ENCODE measurements at regions not wholly inside any gene's neighbourhood (a gene's known extent, or its start where the extent isn't known, plus 50 kb on each side); places are given as distances from the start of the nearest gene placed in this dataset.

DNA sequence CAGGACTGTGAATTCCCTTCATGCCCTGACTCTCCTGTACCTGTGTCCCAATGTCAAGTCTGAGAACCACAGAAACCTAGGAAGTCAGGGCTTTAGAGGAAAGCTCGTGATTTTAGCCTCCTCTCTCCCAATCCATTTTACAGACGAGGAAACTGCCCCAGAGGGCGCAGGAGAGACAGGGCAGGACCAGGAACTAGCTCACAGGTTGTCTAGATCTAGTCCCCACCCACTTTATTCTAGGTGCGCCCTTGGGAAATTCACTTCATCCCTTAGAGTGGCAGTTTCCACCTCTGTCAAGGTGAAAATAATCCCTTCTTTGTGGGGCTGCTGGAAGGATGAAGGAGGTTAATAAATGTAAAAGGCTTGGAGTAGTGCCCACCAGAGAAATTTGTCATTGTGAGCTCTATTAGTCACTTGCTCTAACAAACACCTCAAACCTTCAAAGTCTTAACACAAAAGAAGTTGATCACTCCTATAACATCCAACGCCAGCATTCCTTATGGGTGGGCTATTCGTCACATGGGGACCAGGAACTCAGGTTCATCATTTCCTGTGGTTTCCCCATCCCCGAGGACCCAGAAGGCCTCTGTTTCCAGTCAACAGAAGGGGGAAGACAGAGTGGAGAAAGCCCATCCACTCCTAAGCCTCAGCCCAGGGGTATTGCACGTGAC is 282.3 kb downstream of the XXYLT1 start:
- TF ChIP-seq, protein P1, sequence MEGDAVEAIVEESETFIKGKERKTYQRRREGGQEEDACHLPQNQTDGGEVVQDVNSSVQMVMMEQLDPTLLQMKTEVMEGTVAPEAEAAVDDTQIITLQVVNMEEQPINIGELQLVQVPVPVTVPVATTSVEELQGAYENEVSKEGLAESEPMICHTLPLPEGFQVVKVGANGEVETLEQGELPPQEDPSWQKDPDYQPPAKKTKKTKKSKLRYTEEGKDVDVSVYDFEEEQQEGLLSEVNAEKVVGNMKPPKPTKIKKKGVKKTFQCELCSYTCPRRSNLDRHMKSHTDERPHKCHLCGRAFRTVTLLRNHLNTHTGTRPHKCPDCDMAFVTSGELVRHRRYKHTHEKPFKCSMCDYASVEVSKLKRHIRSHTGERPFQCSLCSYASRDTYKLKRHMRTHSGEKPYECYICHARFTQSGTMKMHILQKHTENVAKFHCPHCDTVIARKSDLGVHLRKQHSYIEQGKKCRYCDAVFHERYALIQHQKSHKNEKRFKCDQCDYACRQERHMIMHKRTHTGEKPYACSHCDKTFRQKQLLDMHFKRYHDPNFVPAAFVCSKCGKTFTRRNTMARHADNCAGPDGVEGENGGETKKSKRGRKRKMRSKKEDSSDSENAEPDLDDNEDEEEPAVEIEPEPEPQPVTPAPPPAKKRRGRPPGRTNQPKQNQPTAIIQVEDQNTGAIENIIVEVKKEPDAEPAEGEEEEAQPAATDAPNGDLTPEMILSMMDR (IDR thresholded peaks at IDR 0.05; ENCODE audit: insufficient read depth, low read length, poor library complexity, severe bottlenecking), result no peak
- Histone ChIP-seq H3K4me3 (ENCODE audit: low read depth, low read length) (no peak overlapping the region), H3K36me3 (ENCODE audit: control insufficient read depth, insufficient read depth, low read length) (no peaks in the 10 kb centered on the region), H3K27me3 (ENCODE audit: control insufficient read depth, insufficient read depth, low read length) (no peaks in the 10 kb centered on the region)
- DNase-seq (ENCODE audit: low read depth), result no peak

DNA sequence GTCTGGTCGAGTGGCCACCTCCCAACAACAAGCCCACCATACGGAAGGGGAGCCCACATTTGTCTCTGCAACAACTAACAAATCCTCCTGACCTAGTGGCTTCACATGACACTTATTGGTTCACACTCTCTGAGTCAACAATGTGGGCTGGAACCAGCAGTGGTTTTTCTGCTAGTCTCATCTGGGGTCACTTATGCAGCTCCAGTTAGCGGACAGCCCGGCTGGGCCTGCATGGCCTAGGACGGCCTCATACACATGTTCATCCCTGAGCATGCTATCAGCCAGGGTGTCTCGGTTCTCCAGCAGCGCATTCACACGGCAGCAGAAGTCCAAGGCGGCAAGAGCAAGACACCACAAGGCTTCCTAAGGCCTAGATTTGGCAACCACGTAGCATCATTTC is 281.7 kb downstream of the XXYLT1 start:
- H3K36me3 ChIP-seq (ENCODE audit: control insufficient read depth, insufficient read depth, low read length), result no peaks in the 10 kb centered on the region
- no peak overlapping the region for H3K4me3 ChIP-seq (ENCODE audit: low read depth, low read length)
- no peaks in the 10 kb centered on the region for H3K27me3 ChIP-seq (ENCODE audit: control insufficient read depth, insufficient read depth, low read length)
- no peak for DNase-seq (ENCODE audit: low read depth)
- TF ChIP-seq, protein P1 (IDR thresholded peaks at IDR 0.05; ENCODE audit: insufficient read depth, low read length, poor library complexity, severe bottlenecking), result no peak

GRCh38 chr3:194990454-194991337 is 280.3 kb downstream of the XXYLT1 start:
- TF ChIP-seq, protein P1 (IDR thresholded peaks at IDR 0.05; ENCODE audit: insufficient read depth, low read length, poor library complexity, severe bottlenecking), result no peak
- no peak for DNase-seq (ENCODE audit: low read depth)
- no peak overlapping the region for H3K4me3 ChIP-seq (ENCODE audit: low read depth, low read length)
- H3K36me3 ChIP-seq (ENCODE audit: control insufficient read depth, insufficient read depth, low read length), result no peaks in the 10 kb centered on the region
- H3K27me3 ChIP-seq (ENCODE audit: control insufficient read depth, insufficient read depth, low read length), result no peaks in the 10 kb centered on the region

DNA sequence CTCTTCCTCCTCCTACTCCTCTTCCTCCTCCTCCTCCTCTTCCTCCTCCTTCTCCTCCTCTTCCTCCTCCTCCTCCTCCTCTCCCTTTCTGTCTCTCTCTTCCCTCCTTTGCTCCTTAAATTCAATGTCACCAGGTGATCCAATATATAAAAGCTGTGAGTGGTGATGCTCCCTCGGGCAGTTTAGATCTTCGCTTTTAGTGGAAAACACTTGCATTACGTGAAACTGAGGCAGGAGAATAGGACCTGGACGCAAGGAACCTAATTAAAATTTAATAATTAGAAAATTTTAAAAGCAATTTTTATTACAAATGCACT is 279.7 kb downstream of the XXYLT1 start:
- H3K4me3 ChIP-seq (ENCODE audit: low read depth, low read length), result no peak overlapping the region
- no peak for DNase-seq (ENCODE audit: low read depth)
- H3K36me3 ChIP-seq (ENCODE audit: control insufficient read depth, insufficient read depth, low read length), result no peaks in the 10 kb centered on the region
- no peaks in the 10 kb centered on the region for H3K27me3 ChIP-seq (ENCODE audit: control insufficient read depth, insufficient read depth, low read length)
- TF ChIP-seq, protein P1 (IDR thresholded peaks at IDR 0.05; ENCODE audit: insufficient read depth, low read length, poor library complexity, severe bottlenecking), result no peak

DNA sequence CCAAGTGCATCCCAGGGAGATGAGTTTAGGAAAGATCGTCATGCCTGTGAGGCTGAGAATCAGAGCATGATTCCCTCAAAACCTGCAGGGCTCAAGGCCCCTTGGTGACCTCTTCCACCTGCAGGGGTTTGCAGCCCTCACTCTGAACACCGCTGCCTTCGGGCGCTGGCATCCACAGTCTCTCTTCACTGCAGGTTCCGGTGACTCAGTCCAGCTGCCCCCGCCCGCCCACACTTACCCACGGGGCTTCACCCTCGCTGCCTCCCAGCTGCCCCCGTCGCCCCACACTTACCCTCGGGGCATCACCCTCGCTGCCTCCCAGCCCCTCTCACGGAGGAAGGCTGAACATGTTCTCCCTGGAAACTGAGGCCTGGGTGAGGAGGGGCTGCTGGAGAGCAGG is 277.1 kb downstream of the XXYLT1 start:
- TF ChIP-seq, protein P1 (IDR thresholded peaks at IDR 0.05; ENCODE audit: insufficient read depth, low read length, poor library complexity, severe bottlenecking), result no peak
- Histone ChIP-seq H3K4me3 (ENCODE audit: low read depth, low read length) (no peak overlapping the region), H3K27me3 (ENCODE audit: control insufficient read depth, insufficient read depth, low read length) (no peaks in the 10 kb centered on the region), H3K36me3 (ENCODE audit: control insufficient read depth, insufficient read depth, low read length) (no peaks in the 10 kb centered on the region)
- no peak for DNase-seq (ENCODE audit: low read depth)
